H1 (cell line): ENCODE measurements at regions not wholly inside any gene's neighbourhood (a gene's known extent, or its start where the extent isn't known, plus 50 kb on each side); places are given as distances from the start of the nearest gene placed in this dataset.

Source experiments
- CTCF ChIA-PET: fragments of 300-600 bp; sonication (Branson Sonifier 250); formaldehyde crosslinking; loops from one replicate; lab custom pipeline; 2021; ENCODE audit not compliant: partially characterized antibody; lab: Charles Lee
- POLR2A ChIA-PET: fragments of 300-600 bp; sonication (Branson Sonifier 250); formaldehyde crosslinking; loops from one replicate; lab custom pipeline; 2021; ENCODE audit warnings: inconsistent platforms; ENCODE audit not compliant: partially characterized antibody; lab: Charles Lee
- DNase-seq, 2 experiments: peaks; one replicate each; pipeline versions ENCODE4 v3.0.0 to v3.0.0-alpha.2; 2010 to 2022; ENCODE audit warnings: low spot score in 2 of 2, low read depth in 1 of 2, mixed read lengths in 1 of 2
- FAIRE-seq: peaks from 2 replicates; lab custom pipeline; 2011; peaks lifted over from hg19 to GRCh38; lab: Jason Lieb, UNC
- H2AFZ ChIP-seq: 2 replicates; pipeline ENCODE4 v1.8.1; 2012; ENCODE audit warnings: low read length, inconsistent platforms
- H2AK5ac ChIP-seq: 2 replicates; pipeline ENCODE4 v1.6.1; 2013; ENCODE audit warnings: low read depth, low read length
- H2BK120ac ChIP-seq: replicated peaks from 2 replicates; pipeline ENCODE3; 2013; ENCODE audit warnings: low read depth, low read length, inconsistent platforms
- H2BK12ac ChIP-seq: 2 replicates; pipeline ENCODE4 v1.6.1; 2013; ENCODE audit warnings: low read depth, low read length
- H2BK15ac ChIP-seq: 2 replicates; pipeline ENCODE4 v1.6.1; 2013; ENCODE audit warnings: low read length
- H2BK20ac ChIP-seq: 2 replicates; pipeline ENCODE4 v1.6.1; 2013; ENCODE audit warnings: low read length
- H2BK5ac ChIP-seq: 2 replicates; pipeline ENCODE4 v1.6.1; 2013; ENCODE audit warnings: low read depth, low read length
- H3K14ac ChIP-seq: 2 replicates; pipeline ENCODE4 v1.6.1; 2013; ENCODE audit warnings: inconsistent platforms; ENCODE audit not compliant: insufficient read length
- H3K18ac ChIP-seq: 2 replicates; pipeline ENCODE4 v1.6.1; 2013; ENCODE audit warnings: low read length; ENCODE audit errors: extremely low read depth
- H3K23ac ChIP-seq: 2 replicates; pipeline ENCODE4 v1.6.1; 2013; ENCODE audit warnings: inconsistent platforms; ENCODE audit not compliant: insufficient read length
- H3K23me2 ChIP-seq: 2 replicates; pipeline ENCODE4 v1.6.1; 2013; ENCODE audit warnings: low read depth, low read length
- H3K27ac ChIP-seq: 2 replicates; pipeline ENCODE4 v1.6.1; 2011; ENCODE audit warnings: low read depth, low read length, inconsistent platforms
- H3K27me3 ChIP-seq, 4 experiments: replicated peaks in 1 of 4; 1 replicate in 1 of 4; 2 replicates in 3 of 4; pipeline versions ENCODE4 v1.6.1 to v1.8.1; 2011 to 2013; ENCODE audit warnings: low read length in 3 of 4, mild to moderate bottlenecking in 3 of 4, inconsistent platforms in 2 of 4, mixed read lengths in 2 of 4, moderate library complexity in 1 of 4; ENCODE audit not compliant: control insufficient read depth in 3 of 4, insufficient read depth in 3 of 4; ENCODE audit errors: extremely low read depth in 1 of 4
- H3K36me3 ChIP-seq, 4 experiments: 2 replicates each; pipeline versions ENCODE4 v1.6.1 to v1.8.1; 2011 to 2013; ENCODE audit warnings: mild to moderate bottlenecking in 4 of 4, low read length in 3 of 4, moderate library complexity in 2 of 4, control low read depth in 1 of 4, inconsistent platforms in 1 of 4; ENCODE audit not compliant: insufficient read depth in 4 of 4, control insufficient read depth in 2 of 4
- H3K4ac ChIP-seq: replicated peaks from 2 replicates; pipeline ENCODE3; 2013; ENCODE audit warnings: low read length, low read depth, mixed read lengths, inconsistent platforms; ENCODE audit not compliant: insufficient read length
- H3K4me1 ChIP-seq, 4 experiments: replicated peaks in 1 of 4; 1 replicate in 1 of 4; 2 replicates in 3 of 4; pipeline versions ENCODE4 v1.6.1 to v1.8.1; 2011 to 2013; ENCODE audit warnings: low read length in 3 of 4, inconsistent platforms in 2 of 4, mixed read lengths in 1 of 4; ENCODE audit not compliant: insufficient read depth in 4 of 4, control insufficient read depth in 3 of 4
- H3K4me2 ChIP-seq, 2 experiments: 2 replicates each; pipeline versions ENCODE4 v1.6.1 to v1.8.1; 2011 to 2013; ENCODE audit warnings: low read depth in 2 of 2, low read length in 2 of 2, control low read depth in 1 of 2, inconsistent platforms in 1 of 2, mild to moderate bottlenecking in 1 of 2; ENCODE audit not compliant: insufficient read depth in 1 of 2
- H3K4me3 ChIP-seq, 4 experiments: fragments of 200-600, 300-600 bp in 1 of 4; sonication (generic), shearing (Covaris generic), sonication (Bioruptor Twin) in 1 of 4; 2 replicates each; pipeline versions ENCODE4 v1.5.1 to v1.8.1; 2011 to 2016; ENCODE audit warnings: low read length in 4 of 4, low read depth in 3 of 4, control low read depth in 2 of 4, inconsistent platforms in 2 of 4, mild to moderate bottlenecking in 2 of 4, mixed read lengths in 1 of 4, moderate library complexity in 1 of 4; ENCODE audit not compliant: insufficient read depth in 2 of 4; ENCODE audit errors: extremely low read depth in 1 of 4
- H3K56ac ChIP-seq: replicated peaks from 2 replicates; pipeline ENCODE3; 2013; ENCODE audit warnings: low read depth, mild to moderate bottlenecking, mixed read lengths, low read length, inconsistent platforms; ENCODE audit not compliant: insufficient read length
- H3K79me1 ChIP-seq: 2 replicates; pipeline ENCODE4 v1.6.1; 2013; ENCODE audit warnings: low read depth, low read length, control low read depth
- H3K79me2 ChIP-seq, 2 experiments: 2 replicates each; pipeline versions ENCODE4 v1.6.1 to v1.8.1; 2012 to 2013; ENCODE audit warnings: low read length in 2 of 2, mild to moderate bottlenecking in 2 of 2, inconsistent platforms in 1 of 2; ENCODE audit not compliant: insufficient read depth in 2 of 2, control insufficient read depth in 1 of 2
- H3K9ac ChIP-seq, 4 experiments: replicated peaks in 1 of 4; 1 replicate in 1 of 4; 2 replicates in 3 of 4; pipeline versions ENCODE4 v1.6.1 to v1.8.1; 2011 to 2013; ENCODE audit warnings: low read depth in 3 of 4, low read length in 3 of 4, control low read depth in 2 of 4, mild to moderate bottlenecking in 2 of 4, moderate library complexity in 2 of 4, inconsistent platforms in 1 of 4; ENCODE audit errors: extremely low read depth in 1 of 4
- H3K9me3 ChIP-seq, 2 experiments: 2 replicates each; pipeline versions ENCODE4 v1.6.1 to v1.8.1; 2012 to 2013; ENCODE audit warnings: mild to moderate bottlenecking in 2 of 2, moderate library complexity in 2 of 2, control low read depth in 1 of 2, inconsistent platforms in 1 of 2, low read depth in 1 of 2, low read length in 1 of 2, mixed read lengths in 1 of 2; ENCODE audit not compliant: insufficient read depth in 2 of 2
- H4K20me1 ChIP-seq, 2 experiments: replicated peaks in 1 of 2; 2 replicates each; pipeline versions ENCODE3 to v1.8.1; 2011 to 2013; ENCODE audit warnings: inconsistent platforms in 2 of 2, low read length in 2 of 2, mild to moderate bottlenecking in 1 of 2; ENCODE audit not compliant: insufficient read depth in 2 of 2, control insufficient read depth in 1 of 2
- H4K5ac ChIP-seq: 2 replicates; pipeline ENCODE4 v1.6.1; 2013; ENCODE audit warnings: low read length, low read depth, mixed read lengths, inconsistent platforms; ENCODE audit not compliant: insufficient read length
- H4K8ac ChIP-seq: 2 replicates; pipeline ENCODE4 v1.8.0; 2013; ENCODE audit warnings: mild to moderate bottlenecking, moderate library complexity, low read length, inconsistent platforms; ENCODE audit not compliant: insufficient read depth; ENCODE audit errors: extremely low read depth
- H4K91ac ChIP-seq: replicated peaks from 2 replicates; pipeline ENCODE3; 2013; ENCODE audit warnings: low read length, mixed read lengths, inconsistent platforms; ENCODE audit not compliant: insufficient read length
- CBX8 ChIP-seq: fragments of 300-800, 300-1000 bp; sonication (generic); IDR thresholded peaks from 2 replicates; pipeline ENCODE4 v1.7.1; 2016; ENCODE audit warnings: low read depth, low read length, borderline replicate concordance
- SIN3A ChIP-seq, 2 experiments: IDR thresholded peaks in 1 of 2; conservative IDR thresholded peaks in 1 of 2; 2 replicates each; pipeline ENCODE4 v1.6.1; 2011 to 2012; ENCODE audit warnings: low read length in 2 of 2, improper control_type of control experiment in 1 of 2, low read depth in 1 of 2, mild to moderate bottlenecking in 1 of 2
- SP2 ChIP-seq: IDR thresholded peaks from 2 replicates; pipeline ENCODE4 v1.6.1; 2012; ENCODE audit warnings: mild to moderate bottlenecking, low read length, inconsistent platforms
- SP4 ChIP-seq: IDR thresholded peaks from 2 replicates; pipeline ENCODE4 v1.6.1; 2012; ENCODE audit warnings: low read length, inconsistent platforms

- Histone ChIP-seq H3K27me3 (no peaks in the 10 kb centered on the region), H2AK5ac (no peak overlapping the region), H3K14ac (no peak overlapping the region), H3K79me2 (no peaks in the 10 kb centered on the region), H2BK15ac (no peak overlapping the region), H4K8ac (no peak overlapping the region), H4K91ac (no peak overlapping the region), H2BK20ac (no peak overlapping the region), H3K36me3 (no peaks in the 10 kb centered on the region), H3K23ac (no peak overlapping the region), H3K4me2 (no peak overlapping the region), H3K27ac (no peak overlapping the region), H3K4me3 (no peak overlapping the region), H2BK5ac (no peak overlapping the region), H3K4me1 (no peaks in the 10 kb centered on the region), H2AFZ (no peak overlapping the region), H3K23me2 (no peaks in the 10 kb centered on the region), H3K56ac (no peak overlapping the region), H2BK120ac (no peak overlapping the region), H3K79me1 (no peaks in the 10 kb centered on the region), H3K4ac (no peak overlapping the region), H4K5ac (no peak overlapping the region), H3K9me3 (no peaks in the 10 kb centered on the region), H4K20me1 (no peaks in the 10 kb centered on the region), H2BK12ac (no peak overlapping the region), H3K18ac (no peak overlapping the region), H3K9ac (no peak overlapping the region)
- FAIRE-seq (no peak), DNase-seq (no peak)
- no peak for TF ChIP-seq SIN3A (conservative IDR thresholded peaks at IDR 0.05 in 1 of 2, IDR thresholded peaks at IDR 0.05 in 1 of 2; ENCODE audit: low read depth in 1 of 2, low read length in 2 of 2)
- no peak for TF ChIP-seq CBX8
- TF ChIP-seq SP2 = no peak
- TF ChIP-seq SP4 = no peak
- POLR2A ChIA-PET = no interaction called here
- CTCF ChIA-PET = interaction anchor here (1.0 to 1.5 kb wide), 2 partner anchors 84 to 183 kb away, joined by 3 read pairs; no protein-coding TSS in a partner anchor
Observed at GRCh38 chr4:119865389-119865788, 201.3 kb downstream of the MAD2L1 start.
